ENCODE measurements at regions not wholly inside any gene's neighbourhood (a gene's known extent, or its start where the extent isn't known, plus 50 kb on each side); places are given as distances from the start of the nearest gene placed in this dataset.

GRCh38 chr5:144778561-144778960 lies 607.9 kb downstream of the KCTD16 start:
- Histone ChIP-seq H3K79me2 (ENCODE audit: insufficient read depth, low read length) (no peaks in the 10 kb centered on the region), H2AFZ (ENCODE audit: low read length) (no peak overlapping the region), H3K4me3 (ENCODE audit: low read depth, low read length, poor library complexity, severe bottlenecking) (no peak overlapping the region), H3K9me3 (ENCODE audit: low read length) (no peaks in the 10 kb centered on the region), H4K20me1 (ENCODE audit: insufficient read depth, low read length) (no peaks in the 10 kb centered on the region), H3K27ac (ENCODE audit: low read depth, low read length, poor library complexity, severe bottlenecking) (no peak overlapping the region), H3K36me3 (ENCODE audit: insufficient read depth, low read length) (no peaks in the 10 kb centered on the region), H3K4me2 (ENCODE audit: low read length) (no peak overlapping the region), H3K9ac (ENCODE audit: low read length) (no peak overlapping the region), H3K9me2 (ENCODE audit: low read depth, low read length) (no peaks in the 10 kb centered on the region), H3K27me3 (ENCODE audit: insufficient read depth, low read length) (no peaks in the 10 kb centered on the region), H3K4me1 (ENCODE audit: insufficient read depth, low read length, severe bottlenecking) (no peaks in the 10 kb centered on the region), H3F3A (ENCODE audit: insufficient read depth, low read length) (no peaks in the 10 kb centered on the region)
- TF ChIP-seq EZH2 (IDR thresholded peaks at IDR 0.05; ENCODE audit: borderline replicate concordance, low read length) (no peak), CTCF (IDR thresholded peaks at IDR 0.05; ENCODE audit: low read length) (no peak)

GRCh38 chr5:144774197-144774596 lies 603.5 kb downstream of the KCTD16 start:
- Histone ChIP-seq H3K4me1 (ENCODE audit: insufficient read depth, low read length, severe bottlenecking) (no peaks in the 10 kb centered on the region), H2AFZ (ENCODE audit: low read length) (no peak overlapping the region), H3K36me3 (ENCODE audit: insufficient read depth, low read length) (no peaks in the 10 kb centered on the region), H3K9me2 (ENCODE audit: low read depth, low read length) (no peaks in the 10 kb centered on the region), H3F3A (ENCODE audit: insufficient read depth, low read length) (no peaks in the 10 kb centered on the region), H3K4me2 (ENCODE audit: low read length) (no peak overlapping the region), H3K27me3 (ENCODE audit: insufficient read depth, low read length) (no peaks in the 10 kb centered on the region), H3K9me3 (ENCODE audit: low read length) (no peaks in the 10 kb centered on the region), H3K4me3 (ENCODE audit: low read depth, low read length, poor library complexity, severe bottlenecking) (no peak overlapping the region), H3K79me2 (ENCODE audit: insufficient read depth, low read length) (no peaks in the 10 kb centered on the region), H3K9ac (ENCODE audit: low read length) (no peak overlapping the region), H3K27ac (ENCODE audit: low read depth, low read length, poor library complexity, severe bottlenecking) (no peak overlapping the region), H4K20me1 (ENCODE audit: insufficient read depth, low read length) (no peaks in the 10 kb centered on the region)
- no peak for TF ChIP-seq CTCF (IDR thresholded peaks at IDR 0.05; ENCODE audit: low read length)
- no peak for TF ChIP-seq EZH2 (IDR thresholded peaks at IDR 0.05; ENCODE audit: borderline replicate concordance, low read length)

GRCh38 chr5:144773628-144774027 lies 603.0 kb downstream of the KCTD16 start:
- Histone ChIP-seq H2AFZ (ENCODE audit: low read length) (no peak overlapping the region), H3K27me3 (ENCODE audit: insufficient read depth, low read length) (no peaks in the 10 kb centered on the region), H3K79me2 (ENCODE audit: insufficient read depth, low read length) (no peaks in the 10 kb centered on the region), H3K27ac (ENCODE audit: low read depth, low read length, poor library complexity, severe bottlenecking) (no peak overlapping the region), H3K9me2 (ENCODE audit: low read depth, low read length) (no peaks in the 10 kb centered on the region), H3K9ac (ENCODE audit: low read length) (no peak overlapping the region), H3K4me3 (ENCODE audit: low read depth, low read length, poor library complexity, severe bottlenecking) (no peak overlapping the region), H3K4me2 (ENCODE audit: low read length) (no peak overlapping the region), H3K36me3 (ENCODE audit: insufficient read depth, low read length) (no peaks in the 10 kb centered on the region), H3F3A (ENCODE audit: insufficient read depth, low read length) (no peaks in the 10 kb centered on the region), H3K9me3 (ENCODE audit: low read length) (no peaks in the 10 kb centered on the region), H4K20me1 (ENCODE audit: insufficient read depth, low read length) (no peaks in the 10 kb centered on the region), H3K4me1 (ENCODE audit: insufficient read depth, low read length, severe bottlenecking) (no peaks in the 10 kb centered on the region)
- TF ChIP-seq EZH2 (IDR thresholded peaks at IDR 0.05; ENCODE audit: borderline replicate concordance, low read length): no peak
- TF ChIP-seq CTCF (IDR thresholded peaks at IDR 0.05; ENCODE audit: low read length): no peak

Measured in OCI-LY1 (cell line).